GM12892 (cell line): ENCODE measurements at regions not wholly inside any gene's neighbourhood (a gene's known extent, or its start where the extent isn't known, plus 50 kb on each side); places are given as distances from the start of the nearest gene placed in this dataset.

ENCODE experiments used
- POLR2A ChIP-seq: IDR thresholded peaks from 2 replicates; pipeline ENCODE4 v1.6.1; 2011; ENCODE audit warnings: low read depth, low read length, control low read depth
- POLR2AphosphoS5 ChIP-seq: IDR thresholded peaks from 2 replicates; pipeline ENCODE4 v1.6.1; 2011; ENCODE audit warnings: low read depth, low read length, control low read depth

GRCh38 chr1:68287241-68287640 lies 54.9 kb upstream of the WLS start:
- TF ChIP-seq POLR2AphosphoS5 (no peak), POLR2A (no peak)
